SK-N-SH (cell line): ENCODE measurements at regions not wholly inside any gene's neighbourhood (a gene's known extent, or its start where the extent isn't known, plus 50 kb on each side); places are given as distances from the start of the nearest gene placed in this dataset.

Experiments used
- CTCF ChIA-PET: fragments of 300-600, 350-600 bp; formaldehyde crosslinking; extraction: SDS; loops from one replicate; lab custom pipeline; 2021; lab: Yijun Ruan, JAX
- POLR2A ChIA-PET: fragments of 350-600 bp; sonication (Branson Sonifier 250); formaldehyde crosslinking; extraction: SDS; loops from one replicate; lab custom pipeline; 2020; ENCODE audit warnings: antibody characterized with exemption, inconsistent platforms; lab: Yijun Ruan, JAX
- DNase-seq: peaks from one replicate; pipeline ENCODE4 v3.0.0; 2012
- H2AFZ ChIP-seq: fragments of 200-600 bp; sonication (generic); 2 replicates; pipeline ENCODE4 v1.8.1; 2016; ENCODE audit warnings: antibody characterized with exemption, mild to moderate bottlenecking, low read depth
- H3F3A ChIP-seq: fragments of 200-600 bp; sonication (generic); replicated peaks from 2 replicates; pipeline ENCODE3; 2016; ENCODE audit warnings: antibody characterized with exemption, mild to moderate bottlenecking; ENCODE audit not compliant: insufficient read depth
- H3K27ac ChIP-seq, 2 experiments: fragments of 200-500 bp in 1 of 2; fragments of 200-600 bp in 1 of 2; sonication (Bioruptor generic) in 1 of 2; sonication (generic), shearing (Covaris generic) in 1 of 2; 2 replicates each; pipeline versions ENCODE4 v1.5.1 to v1.6.1; 2014 to 2016; ENCODE audit warnings: low read depth in 2 of 2, inconsistent platforms in 1 of 2, low read length in 1 of 2, mild to moderate bottlenecking in 1 of 2, mixed read lengths in 1 of 2
- H3K27me3 ChIP-seq: fragments of 200-600 bp; sonication (generic), shearing (Covaris generic); 2 replicates; pipeline ENCODE4 v1.6.1; 2016; ENCODE audit warnings: mixed run types; ENCODE audit not compliant: insufficient read depth
- H3K36me3 ChIP-seq, 2 experiments: fragments of 200-500 bp in 1 of 2; fragments of 200-600 bp in 1 of 2; sonication (Bioruptor generic) in 1 of 2; sonication (generic) in 1 of 2; replicated peaks in 1 of 2; 2 replicates each; pipeline versions ENCODE3 to v1.5.1; 2014 to 2016; ENCODE audit warnings: low read length in 1 of 2, mild to moderate bottlenecking in 1 of 2; ENCODE audit not compliant: insufficient read depth in 2 of 2, control insufficient read depth in 1 of 2
- H3K4me1 ChIP-seq, 2 experiments: fragments of 200-500 bp in 1 of 2; fragments of 200-600 bp in 1 of 2; sonication (Bioruptor generic) in 1 of 2; sonication (generic), shearing (Covaris generic) in 1 of 2; 2 replicates each; pipeline versions ENCODE4 v1.5.1 to v1.6.1; 2014 to 2016; ENCODE audit warnings: low read depth in 1 of 2, low read length in 1 of 2, mixed run types in 1 of 2; ENCODE audit not compliant: insufficient read depth in 2 of 2, control insufficient read depth in 1 of 2
- H3K4me2 ChIP-seq: fragments of 200-600 bp; sonication (generic), shearing (Covaris generic); 2 replicates; pipeline ENCODE4 v1.6.1; 2017; ENCODE audit warnings: mixed run types
- H3K4me3 ChIP-seq, 2 experiments: fragments of 200-500 bp in 1 of 2; fragments of 200-600 bp in 1 of 2; sonication (Bioruptor generic) in 1 of 2; sonication (generic), shearing (Covaris generic) in 1 of 2; 2 replicates each; pipeline versions ENCODE4 v1.5.1 to v1.8.1; 2014 to 2016; ENCODE audit warnings: low read depth in 2 of 2, inconsistent platforms in 1 of 2, low read length in 1 of 2, mild to moderate bottlenecking in 1 of 2, mixed read lengths in 1 of 2, moderate library complexity in 1 of 2
- H3K79me2 ChIP-seq: fragments of 200-600 bp; sonication (generic); 2 replicates; pipeline ENCODE4 v1.8.1; 2017; ENCODE audit warnings: mild to moderate bottlenecking; ENCODE audit not compliant: insufficient read depth
- H3K9ac ChIP-seq: fragments of 200-600 bp; sonication (generic); 2 replicates; pipeline ENCODE4 v1.6.1; 2017; ENCODE audit warnings: mixed run types
- H3K9me2 ChIP-seq: fragments of 200-600 bp; sonication (generic); 2 replicates; pipeline ENCODE4 v1.6.1; 2017; ENCODE audit warnings: mixed run types
- H3K9me3 ChIP-seq: fragments of 200-600 bp; sonication (generic); 2 replicates; pipeline ENCODE4 v1.6.1; 2017; ENCODE audit warnings: mixed run types, mild to moderate bottlenecking, moderate library complexity
- H4K20me1 ChIP-seq: fragments of 200-600 bp; sonication (generic); 2 replicates; pipeline ENCODE4 v1.6.1; 2017; ENCODE audit warnings: mild to moderate bottlenecking, mixed run types; ENCODE audit not compliant: insufficient read depth
- ELF1 ChIP-seq: IDR thresholded peaks from 2 replicates; pipeline ENCODE4 v1.4.0; 2012
- EP300 ChIP-seq, 2 experiments: IDR thresholded peaks; 2 replicates each; pipeline versions ENCODE4 v1.4.0 to v1.6.1; 2012; ENCODE audit warnings: borderline replicate concordance in 1 of 2, low read depth in 1 of 2, low read length in 1 of 2
- FOXM1 ChIP-seq: IDR thresholded peaks from 2 replicates; pipeline ENCODE4 v1.4.0; 2012; ENCODE audit warnings: low read depth, mild to moderate bottlenecking
- GABPA ChIP-seq: IDR thresholded peaks from 2 replicates; pipeline ENCODE4 v1.4.0; 2012; ENCODE audit warnings: low read depth, mild to moderate bottlenecking
- GATA2 ChIP-seq: sonication (generic); formaldehyde crosslinking; IDR thresholded peaks from 2 replicates; pipeline ENCODE4 v1.5.0; 2020; ENCODE audit warnings: mild to moderate bottlenecking, missing genetic modification reagents
- MAX ChIP-seq: IDR thresholded peaks from 2 replicates; pipeline ENCODE4 v1.4.0; 2012; ENCODE audit warnings: low read depth
- NFIC ChIP-seq: IDR thresholded peaks from 2 replicates; pipeline ENCODE4 v1.4.0; 2012; ENCODE audit warnings: borderline replicate concordance
- NRF1 ChIP-seq: IDR thresholded peaks from 2 replicates; pipeline ENCODE4 v1.6.1; 2012; ENCODE audit warnings: low read depth, mild to moderate bottlenecking, low read length
- POLR2AphosphoS5 ChIP-seq: IDR thresholded peaks from 2 replicates; pipeline ENCODE4 v1.6.1; 2012; ENCODE audit warnings: low read depth, low read length
- RCOR1 ChIP-seq: fragments of 150-350 bp; IDR thresholded peaks from 2 replicates; pipeline ENCODE4 v1.6.1; 2017; ENCODE audit warnings: antibody characterized with exemption, low read length
- REST ChIP-seq: IDR thresholded peaks from 2 replicates; pipeline ENCODE4 v1.6.1; 2012; ENCODE audit warnings: mild to moderate bottlenecking, low read depth, low read length, moderate library complexity
- RFX5 ChIP-seq: IDR thresholded peaks from 2 replicates; pipeline ENCODE4 v1.6.1; 2012; ENCODE audit warnings: mild to moderate bottlenecking, improper control_type of control experiment, low read length
- RXRA ChIP-seq: IDR thresholded peaks from 2 replicates; pipeline ENCODE4 v1.4.0; 2012; ENCODE audit warnings: low read depth, mild to moderate bottlenecking, borderline replicate concordance
- SMC3 ChIP-seq: IDR thresholded peaks from 2 replicates; pipeline ENCODE4 v1.6.1; 2012; ENCODE audit warnings: low read depth, low read length, improper control_type of control experiment
- TAF1 ChIP-seq: IDR thresholded peaks from 2 replicates; pipeline ENCODE4 v1.6.1; 2012; ENCODE audit warnings: low read depth, mild to moderate bottlenecking, low read length, moderate library complexity, borderline replicate concordance
- TCF12 ChIP-seq: IDR thresholded peaks from 2 replicates; pipeline ENCODE4 v1.4.0; 2012
- TEAD4 ChIP-seq: IDR thresholded peaks from 2 replicates; pipeline ENCODE4 v1.4.0; 2012; ENCODE audit warnings: mild to moderate bottlenecking, borderline replicate concordance; ENCODE audit not compliant: insufficient read depth
- USF1 ChIP-seq: IDR thresholded peaks from 2 replicates; pipeline ENCODE4 v1.4.0; 2012; ENCODE audit warnings: low read depth, borderline replicate concordance
- USF2 ChIP-seq: fragments of 150-350 bp; IDR thresholded peaks from 2 replicates; pipeline ENCODE4 v1.6.1; 2017; ENCODE audit warnings: antibody characterized with exemption, low read length, low read depth, borderline replicate concordance
- WGBS: methylation state at CpG from one replicate; pipeline ENCODE4 v1.1.6; 2017; ENCODE audit warnings: low lambda C conversion rate; 5-methylcytosine and 5-hydroxymethylcytosine counted together

GRCh38 chr14:61636779-61637178 is 58.5 kb upstream of the HIF1A start:
- Histone ChIP-seq H3K36me3 (no peaks in the 10 kb centered on the region), H2AFZ (no peak overlapping the region), H3K27me3 (no peaks in the 10 kb centered on the region), H3K9me3 (no peaks in the 10 kb centered on the region), H3K9me2 (no peaks in the 10 kb centered on the region), H3K27ac (no peak overlapping the region), H3K4me2 (no peak overlapping the region), H3K79me2 (no peaks in the 10 kb centered on the region), H3F3A (no peaks in the 10 kb centered on the region), H3K4me3 (no peak overlapping the region), H4K20me1 (no peaks in the 10 kb centered on the region), H3K4me1 (peaks cover 0 to 13% of the 10 kb centered on the region in 2 experiments; a peak in 2 of 4 replicates), H3K9ac (no peak overlapping the region)
- TF ChIP-seq GATA2 (no peak), USF1 (no peak)
- 83% methylated on average over 3 of the region's 3 CpGs for WGBS
- DNase-seq = no peak
- ChIA-PET CTCF (no interaction called here), POLR2A (interaction anchor here (0.5 kb wide), 1 partner anchor 65 kb away, joined by 4 read pairs; no protein-coding TSS in a partner anchor)

GRCh38 chr14:61638595-61639387 is 56.5 kb upstream of the HIF1A start:
- POLR2A ChIA-PET = no interaction called here

More at GRCh38 chr14:61638595-61639387, 56.5 kb upstream of the HIF1A start:
- Histone ChIP-seq H3K4me1 (peaks cover 0 to 8% of the 10 kb centered on the region in 2 experiments; a peak in 1 of 4 replicates), H3K27ac (no peak overlapping the region), H3F3A (no peaks in the 10 kb centered on the region), H3K9me3 (no peaks in the 10 kb centered on the region), H3K79me2 (no peaks in the 10 kb centered on the region), H2AFZ (no peak overlapping the region), H3K36me3 (no peaks in the 10 kb centered on the region), H3K9me2 (no peaks in the 10 kb centered on the region), H4K20me1 (no peaks in the 10 kb centered on the region), H3K27me3 (no peaks in the 10 kb centered on the region), H3K9ac (no peak overlapping the region), H3K4me3 (no peak overlapping the region), H3K4me2 (no peak overlapping the region)
- no peak for TF ChIP-seq MAX
- no peak for TF ChIP-seq TAF1
- no peak for TF ChIP-seq RCOR1
- no peak for TF ChIP-seq NFIC
- no peak for TF ChIP-seq NRF1
- TF ChIP-seq TCF12 = no peak
- no peak for TF ChIP-seq POLR2AphosphoS5
- TF ChIP-seq RXRA = no peak
- no peak for TF ChIP-seq RFX5
- TF ChIP-seq ELF1 = no peak
- no peak for TF ChIP-seq GATA2
- TF ChIP-seq FOXM1 = no peak
- TF ChIP-seq EP300 (IDR thresholded peaks at IDR 0.05; ENCODE audit: borderline replicate concordance in 1 of 2, low read depth in 1 of 2, low read length in 1 of 2) = no peak
- no peak for TF ChIP-seq SMC3
- TF ChIP-seq REST = no peak
- TF ChIP-seq USF2 = no peak
- no peak for TF ChIP-seq GABPA
- no peak for TF ChIP-seq TEAD4
- DNase-seq = no peak
- CTCF ChIA-PET = no interaction called here
- WGBS = 91% methylated on average over 12 of the region's 12 CpGs
